Mesenchymal stem cell (in vitro differentiated cells and primary cell): ENCODE measurements at regions not wholly inside any gene's neighbourhood (a gene's known extent, or its start where the extent isn't known, plus 50 kb on each side); places are given as distances from the start of the nearest gene placed in this dataset.
A peak's percentile ranks its signal among the peaks of the same experiment; 100 is the strongest.

Experiments
- DNase-seq: peaks from one replicate; pipeline ENCODE4 v3.0.0-alpha.2; 2013
- H2AFZ ChIP-seq: one replicate; pipeline ENCODE4 v1.6.1; 2013; ENCODE audit warnings: low read depth, mild to moderate bottlenecking, control low read depth, inconsistent platforms, low read length, moderate library complexity
- H2AK5ac ChIP-seq: 2 replicates; pipeline ENCODE4 v1.6.1; 2013; ENCODE audit warnings: low read length, moderate library complexity, mild to moderate bottlenecking, inconsistent platforms; ENCODE audit not compliant: severe bottlenecking
- H2BK120ac ChIP-seq: one replicate; pipeline ENCODE4 v1.6.1; 2013; ENCODE audit warnings: low read depth, mild to moderate bottlenecking, inconsistent platforms, low read length, moderate library complexity
- H2BK12ac ChIP-seq, 2 experiments: one replicate each; pipeline ENCODE4 v1.6.1; 2013; ENCODE audit warnings: inconsistent platforms in 2 of 2, low read length in 2 of 2, mild to moderate bottlenecking in 2 of 2, moderate library complexity in 2 of 2, control low read depth in 1 of 2
- H2BK15ac ChIP-seq: one replicate; pipeline ENCODE4 v1.6.1; 2013; ENCODE audit warnings: mild to moderate bottlenecking, low read depth, inconsistent platforms; ENCODE audit not compliant: poor library complexity, severe bottlenecking
- H2BK5ac ChIP-seq: 2 replicates; pipeline ENCODE4 v1.6.1; 2013; ENCODE audit warnings: low read depth, mild to moderate bottlenecking, low read length, control low read depth, inconsistent platforms; ENCODE audit not compliant: poor library complexity, severe bottlenecking
- H3K14ac ChIP-seq, 2 experiments: one replicate each; pipeline ENCODE4 v1.6.1; 2013; ENCODE audit warnings: inconsistent platforms in 2 of 2, low read length in 2 of 2, control low read depth in 1 of 2, mild to moderate bottlenecking in 1 of 2, moderate library complexity in 1 of 2
- H3K18ac ChIP-seq, 2 experiments: one replicate each; pipeline ENCODE4 v1.6.1; 2013; ENCODE audit warnings: inconsistent platforms in 2 of 2, low read length in 2 of 2, control low read depth in 1 of 2, low read depth in 1 of 2, mild to moderate bottlenecking in 1 of 2
- H3K23ac ChIP-seq, 2 experiments: one replicate each; pipeline ENCODE4 v1.6.1; 2013; ENCODE audit warnings: inconsistent platforms in 2 of 2, low read length in 2 of 2, mild to moderate bottlenecking in 2 of 2, moderate library complexity in 2 of 2, control low read depth in 1 of 2
- H3K27ac ChIP-seq: 2 replicates; pipeline ENCODE4 v1.5.1; 2013; ENCODE audit warnings: mild to moderate bottlenecking, moderate library complexity, low read length, control low read depth, inconsistent platforms; ENCODE audit not compliant: poor library complexity, severe bottlenecking
- H3K27me3 ChIP-seq, 2 experiments: 2 replicates each; pipeline versions ENCODE4 v1.6.1 to v1.7.0; 2013; ENCODE audit warnings: low read length in 2 of 2, mild to moderate bottlenecking in 2 of 2, moderate library complexity in 2 of 2, control low read depth in 1 of 2, inconsistent platforms in 1 of 2; ENCODE audit not compliant: control insufficient read depth in 1 of 2, insufficient read depth in 1 of 2
- H3K36me3 ChIP-seq, 2 experiments: 2 replicates each; pipeline versions ENCODE4 v1.6.1 to v1.7.0; 2013; ENCODE audit warnings: low read length in 2 of 2, control low read depth in 1 of 2, inconsistent platforms in 1 of 2, low read depth in 1 of 2, mild to moderate bottlenecking in 1 of 2; ENCODE audit not compliant: insufficient read depth in 2 of 2, control insufficient read depth in 1 of 2
- H3K4ac ChIP-seq, 2 experiments: one replicate each; pipeline ENCODE4 v1.6.1; 2013; ENCODE audit warnings: inconsistent platforms in 2 of 2, low read length in 2 of 2, mild to moderate bottlenecking in 2 of 2, moderate library complexity in 2 of 2, control low read depth in 1 of 2, low read depth in 1 of 2
- H3K4me1 ChIP-seq: 2 replicates; pipeline ENCODE4 v1.6.1; 2013; ENCODE audit warnings: low read depth, low read length, control low read depth; ENCODE audit not compliant: control insufficient read depth, insufficient read depth
- H3K4me2 ChIP-seq: 2 replicates; pipeline ENCODE4 v1.6.1; 2013; ENCODE audit warnings: low read length, mild to moderate bottlenecking, inconsistent platforms; ENCODE audit not compliant: poor library complexity, severe bottlenecking
- H3K4me3 ChIP-seq, 2 experiments: 2 replicates each; pipeline versions ENCODE4 v1.5.1 to v1.7.0; 2013; ENCODE audit warnings: low read length in 2 of 2, mild to moderate bottlenecking in 2 of 2, control low read depth in 1 of 2, low read depth in 1 of 2; ENCODE audit not compliant: insufficient read depth in 1 of 2
- H3K79me1 ChIP-seq: replicated peaks from 2 replicates; pipeline ENCODE4 v1.6.1; 2013; ENCODE audit warnings: mild to moderate bottlenecking, control low read depth, low read length, inconsistent platforms; ENCODE audit not compliant: poor library complexity, severe bottlenecking
- H3K9ac ChIP-seq: 2 replicates; pipeline ENCODE4 v1.7.0; 2013; ENCODE audit warnings: mild to moderate bottlenecking, low read length, moderate library complexity
- H3K9me3 ChIP-seq: 2 replicates; pipeline ENCODE4 v1.7.0; 2013; ENCODE audit warnings: mild to moderate bottlenecking, low read length; ENCODE audit not compliant: control insufficient read depth
- H4K8ac ChIP-seq: one replicate; pipeline ENCODE4 v1.6.1; 2013; ENCODE audit warnings: inconsistent platforms, mild to moderate bottlenecking, low read length, moderate library complexity
- H4K91ac ChIP-seq: one replicate; pipeline ENCODE4 v1.6.1; 2013; ENCODE audit warnings: mild to moderate bottlenecking, low read length, inconsistent platforms
- WGBS: methylation state at CpG from one replicate; pipeline ENCODE4 v1.1.7; 2013; ENCODE audit warnings: mixed read lengths; 5-methylcytosine and 5-hydroxymethylcytosine counted together

GRCh38 chr20:24834310-24834709 is 114.8 kb upstream of the CST7 start:
- H2AFZ ChIP-seq = no peak overlapping the region
- H3K23ac ChIP-seq = no peak overlapping the region
- no peak overlapping the region for H3K9ac ChIP-seq
- no peak overlapping the region for H3K4me2 ChIP-seq
- no peaks in the 10 kb centered on the region for H3K36me3 ChIP-seq
- no peak overlapping the region for H2AK5ac ChIP-seq
- peaks cover 8% of the 10 kb centered on the region for H3K4me1 ChIP-seq
- no peak overlapping the region for H3K4me3 ChIP-seq
- H2BK12ac ChIP-seq = no peak overlapping the region
- no peak overlapping the region for H3K18ac ChIP-seq
- H2BK5ac ChIP-seq = no peak overlapping the region
- no CpG with 5 or more reads among the region's 1 CpG for WGBS
- DNase-seq = no peak
- no peak overlapping the region for H4K8ac ChIP-seq
- no peak overlapping the region for H3K4ac ChIP-seq
- no peak overlapping the region for H3K27ac ChIP-seq
- no peaks in the 10 kb centered on the region for H3K79me1 ChIP-seq
- H3K9me3 ChIP-seq = peaks cover 7% of the 10 kb centered on the region
- H3K14ac ChIP-seq = no peak overlapping the region
- no peak overlapping the region for H4K91ac ChIP-seq
- no peak overlapping the region for H2BK15ac ChIP-seq
- H3K27me3 ChIP-seq = peaks cover 0 to 26% of the 10 kb centered on the region in 2 experiments
- H2BK120ac ChIP-seq = no peak overlapping the region

- Histone ChIP-seq H3K4me3 (no peak overlapping the region), H3K27me3 (peaks cover 0 to 19% of the 10 kb centered on the region in 2 experiments), H2BK12ac (peak overlapping the region in 1 of 2 experiments; percentile 30), H2BK5ac (no peak overlapping the region), H3K14ac (no peak overlapping the region), H3K9ac (no peak overlapping the region), H3K4me2 (no peak overlapping the region), H3K36me3 (no peaks in the 10 kb centered on the region), H3K79me1 (no peaks in the 10 kb centered on the region), H3K4me1 (peaks cover 7% of the 10 kb centered on the region), H4K91ac (no peak overlapping the region), H2AK5ac (no peak overlapping the region), H3K23ac (no peak overlapping the region), H2AFZ (no peak overlapping the region), H3K9me3 (peaks cover 7% of the 10 kb centered on the region), H3K27ac (no peak overlapping the region), H2BK15ac (no peak overlapping the region), H3K4ac (no peak overlapping the region), H2BK120ac (no peak overlapping the region), H3K18ac (no peak overlapping the region), H4K8ac (no peak overlapping the region)
- WGBS = 80% methylated on average over 2 of the region's 5 CpGs
- no peak for DNase-seq
Measured at GRCh38 chr20:24835195-24835594, 113.9 kb upstream of the CST7 start.

- H3K4me2 ChIP-seq = no peak overlapping the region
- H4K8ac ChIP-seq = no peak overlapping the region
- no peak overlapping the region for H3K14ac ChIP-seq
- H3K79me1 ChIP-seq = no peaks in the 10 kb centered on the region
- H2BK120ac ChIP-seq = no peak overlapping the region
- H3K27me3 ChIP-seq = peaks cover 0 to 17% of the 10 kb centered on the region in 2 experiments
- peaks cover 3% of the 10 kb centered on the region for H3K9me3 ChIP-seq
- no peak overlapping the region for H3K18ac ChIP-seq
- peaks cover 9% of the 10 kb centered on the region for H3K4me1 ChIP-seq
- H2AFZ ChIP-seq = no peak overlapping the region
- no peak overlapping the region for H3K4ac ChIP-seq
- H3K9ac ChIP-seq = no peak overlapping the region
- no peaks in the 10 kb centered on the region for H3K36me3 ChIP-seq
- H3K4me3 ChIP-seq = no peak overlapping the region
- WGBS = 84% methylated on average over 3 of the region's 3 CpGs
- H2AK5ac ChIP-seq = no peak overlapping the region
- H4K91ac ChIP-seq = no peak overlapping the region
- H2BK5ac ChIP-seq = no peak overlapping the region
- no peak for DNase-seq
- H3K27ac ChIP-seq = no peak overlapping the region
- no peak overlapping the region for H2BK15ac ChIP-seq
- no peak overlapping the region for H2BK12ac ChIP-seq
- H3K23ac ChIP-seq = no peak overlapping the region
Measured at GRCh38 chr20:24836041-24836533, 113.0 kb upstream of the CST7 start.

GRCh38 chr20:24836661-24837299 is 112.3 kb upstream of the CST7 start:
- H3K18ac ChIP-seq = no peak overlapping the region
- WGBS = 93% methylated on average over 8 of the region's 9 CpGs
- DNase-seq = no peak
- peak overlapping the region; percentile 76 for H2AK5ac ChIP-seq
- H3K23ac ChIP-seq = no peak overlapping the region
- H2BK15ac ChIP-seq = no peak overlapping the region
- H2BK12ac ChIP-seq = no peak overlapping the region
- H3K4me2 ChIP-seq = no peak overlapping the region
- H2AFZ ChIP-seq = no peak overlapping the region
- peaks cover 9% of the 10 kb centered on the region for H3K4me1 ChIP-seq
- H3K36me3 ChIP-seq = no peaks in the 10 kb centered on the region
- no peak overlapping the region for H2BK5ac ChIP-seq
- H3K9ac ChIP-seq = no peak overlapping the region
- no peaks in the 10 kb centered on the region for H3K9me3 ChIP-seq
- H3K4me3 ChIP-seq = no peak overlapping the region
- no peak overlapping the region for H3K14ac ChIP-seq
- H4K91ac ChIP-seq = no peak overlapping the region
- H3K79me1 ChIP-seq = no peaks in the 10 kb centered on the region
- no peak overlapping the region for H3K27ac ChIP-seq
- no peak overlapping the region for H3K4ac ChIP-seq
- peaks cover 0 to 17% of the 10 kb centered on the region in 2 experiments for H3K27me3 ChIP-seq
- no peak overlapping the region for H2BK120ac ChIP-seq
- H4K8ac ChIP-seq = no peak overlapping the region
